GM10248 (cell line): ENCODE measurements at regions not wholly inside any gene's neighbourhood (a gene's known extent, or its start where the extent isn't known, plus 50 kb on each side); places are given as distances from the start of the nearest gene placed in this dataset.

ENCODE experiments used
- CTCF ChIA-PET: fragments of 300-600 bp; sonication (Branson Sonifier 250); formaldehyde crosslinking; extraction: SDS; loops from one replicate; lab custom pipeline; 2021; ENCODE audit warnings: antibody characterized with exemption; lab: Yijun Ruan, JAX
- POLR2A ChIA-PET: fragments of 350-650 bp; sonication (Branson Sonifier 250); formaldehyde crosslinking; extraction: SDS; loops from one replicate; lab custom pipeline; 2020; ENCODE audit warnings: antibody characterized with exemption; lab: Yijun Ruan, JAX
- DNase-seq: peaks from one replicate; pipeline ENCODE4 v3.0.0; 2012; ENCODE audit errors: extremely low spot score
- CTCF ChIP-seq: IDR thresholded peaks from 2 replicates; pipeline ENCODE4 v1.5.1; 2012; ENCODE audit warnings: mild to moderate bottlenecking, low read depth; ENCODE audit errors: extremely low read depth, missing control alignments, control extremely low read depth

DNA sequence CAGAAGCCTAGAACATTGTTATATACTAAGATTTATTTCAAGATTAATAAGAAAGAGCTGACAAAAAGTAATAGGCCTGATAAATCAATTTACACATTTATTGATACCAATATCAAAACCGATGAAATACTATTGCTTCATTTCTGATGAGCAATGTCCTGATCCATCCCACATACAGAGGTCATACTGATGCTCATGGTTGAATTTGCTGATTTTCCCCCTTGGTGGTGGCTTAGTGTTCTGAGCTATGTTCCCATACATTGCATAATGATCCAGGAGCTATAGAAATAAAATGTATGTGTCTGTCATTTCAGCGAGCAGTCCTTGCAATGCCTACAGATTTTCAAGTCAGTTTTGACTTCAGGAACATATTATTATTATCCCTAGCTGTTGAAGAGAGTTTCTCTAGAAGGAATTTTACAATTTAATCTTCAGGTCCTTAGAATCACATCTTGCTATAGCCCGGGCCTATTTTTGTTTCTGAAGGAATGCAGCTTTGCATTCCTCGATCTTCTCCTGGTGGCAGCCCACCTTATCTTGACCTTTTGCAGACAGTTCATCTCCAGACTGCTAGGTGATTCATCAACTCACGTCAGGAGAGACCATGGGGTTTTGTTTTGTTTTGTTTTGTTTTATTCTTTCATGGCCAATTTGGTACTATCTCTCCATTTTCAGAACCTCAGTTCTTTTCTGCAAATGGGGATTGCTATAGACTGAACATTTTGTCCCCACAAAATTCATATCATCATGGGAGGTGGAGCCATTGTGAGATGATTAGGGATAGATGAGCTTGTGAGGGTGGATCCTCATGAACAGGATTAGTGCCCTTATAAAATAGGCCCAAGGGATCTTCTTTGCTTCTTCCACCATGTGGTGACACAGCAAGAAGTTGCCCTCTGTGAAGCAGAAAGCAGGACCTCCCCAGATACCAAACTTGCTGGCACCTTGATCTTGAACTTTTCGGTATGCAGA is 465.6 kb upstream of the IGFBP3 start:
- no peak for TF ChIP-seq CTCF
- ChIA-PET CTCF (interaction anchor here (0.5 kb wide), 1 partner anchor 12 kb away, joined by 3 read pairs; no protein-coding TSS in a partner anchor), POLR2A (no interaction called here)
- no peak for DNase-seq

GRCh38 chr7:46385662-46386309 is 464.7 kb upstream of the IGFBP3 start:
- no peak for TF ChIP-seq CTCF
- CTCF ChIA-PET: no interaction called here
- POLR2A ChIA-PET: no interaction called here
- DNase-seq: no peak

- TF ChIP-seq CTCF: no peak
- ChIA-PET CTCF (interaction anchor here (1.0 kb wide), 1 partner anchor 9 kb away, joined by 3 read pairs; no protein-coding TSS in a partner anchor), POLR2A (no interaction called here)
- no peak for DNase-seq
Measured at GRCh38 chr7:46383605-46384004, 462.5 kb upstream of the IGFBP3 start.

DNA sequence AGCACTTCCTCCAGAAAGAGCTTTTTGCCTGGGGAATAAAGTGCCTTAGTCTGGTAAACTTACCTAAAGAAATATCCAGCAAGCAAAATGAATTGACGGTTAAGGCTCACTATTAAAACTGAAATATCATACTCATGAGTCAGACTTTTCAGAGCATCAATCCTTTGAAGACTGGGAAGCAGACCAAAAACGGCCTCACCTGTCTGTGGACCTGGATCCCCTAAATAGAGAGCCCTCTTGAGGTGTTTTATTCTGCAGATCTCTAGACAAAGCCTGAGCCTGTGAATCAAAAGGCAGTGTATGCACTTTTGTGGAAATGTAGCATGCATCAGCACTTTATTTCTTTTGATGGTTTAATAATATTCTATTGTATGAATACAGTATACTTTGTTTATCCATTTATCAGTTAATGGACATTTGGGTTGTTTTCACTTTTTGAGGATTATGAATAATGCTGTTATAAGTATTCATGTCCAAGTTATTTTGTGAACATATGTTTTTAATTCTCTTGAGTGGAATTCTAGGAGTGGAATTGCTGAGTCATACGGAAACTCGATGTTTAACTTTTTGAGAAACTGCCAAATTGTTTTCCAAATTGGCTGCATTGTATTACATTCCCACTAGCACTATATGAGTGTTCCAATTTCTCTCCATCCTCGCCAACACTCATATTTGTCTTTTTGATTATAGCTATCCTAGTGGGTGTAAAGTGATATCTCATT is 449.0 kb upstream of the IGFBP3 start:
- ChIA-PET CTCF (interaction anchor here (0.8 to 1.9 kb wide), 2 partner anchors 12 to 15 kb away, joined by 3 to 5 read pairs; no protein-coding TSS in a partner anchor), POLR2A (no interaction called here)
- DNase-seq: no peak
- no peak for TF ChIP-seq CTCF

- ChIA-PET POLR2A (no interaction called here), CTCF (no interaction called here)
- TF ChIP-seq CTCF: no peak
- DNase-seq: no peak
Measured at GRCh38 chr7:46368871-46369270, 447.8 kb upstream of the IGFBP3 start.

GRCh38 chr7:46366526-46366925 is 445.5 kb upstream of the IGFBP3 start:
- DNase-seq: no peak
- TF ChIP-seq CTCF: no peak
- POLR2A ChIA-PET: no interaction called here
- CTCF ChIA-PET: no interaction called here
